ENCODE measurements at regions not wholly inside any gene's neighbourhood (a gene's known extent, or its start where the extent isn't known, plus 50 kb on each side); places are given as distances from the start of the nearest gene placed in this dataset.

DNA sequence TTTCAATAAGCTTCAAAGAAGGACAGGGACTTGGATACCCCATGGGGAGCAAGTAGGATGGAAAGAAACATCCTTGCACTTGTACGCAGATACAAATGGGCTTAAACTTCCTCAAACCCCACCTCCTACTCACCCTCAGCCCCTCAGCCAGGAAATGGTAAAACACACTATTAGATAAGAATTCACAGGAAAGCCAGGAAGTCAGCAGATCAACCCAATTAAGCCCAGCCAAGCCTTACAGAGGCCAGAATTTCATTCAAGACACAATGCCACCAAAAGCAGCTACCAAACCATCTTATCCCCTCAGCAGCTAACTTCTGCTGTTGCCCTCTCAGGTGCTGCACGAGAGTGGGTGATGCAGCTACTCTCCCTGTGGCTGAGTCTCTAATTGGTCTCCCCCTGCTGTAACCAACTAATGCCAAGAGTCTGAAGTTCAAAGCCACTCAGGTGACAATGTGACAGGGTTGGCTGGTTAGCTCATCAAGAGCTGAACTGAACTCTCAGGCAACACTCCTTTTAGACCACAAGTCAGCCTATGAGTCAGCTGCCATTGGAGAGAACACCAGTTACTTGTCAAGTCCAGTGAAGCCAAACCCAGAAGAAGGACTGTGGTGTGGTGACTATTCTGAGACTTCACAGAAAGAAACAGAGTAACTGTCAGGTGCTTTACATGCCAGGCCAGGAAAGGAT, 201.9 kb downstream of the ZNF608 start:
- Mint-ChIP-seq H3K27ac (no peak overlapping the region), H3K27me3 (ENCODE audit: low read depth) (no peaks in the 10 kb centered on the region), H3K4me1 (no peaks in the 10 kb centered on the region)

DNA sequence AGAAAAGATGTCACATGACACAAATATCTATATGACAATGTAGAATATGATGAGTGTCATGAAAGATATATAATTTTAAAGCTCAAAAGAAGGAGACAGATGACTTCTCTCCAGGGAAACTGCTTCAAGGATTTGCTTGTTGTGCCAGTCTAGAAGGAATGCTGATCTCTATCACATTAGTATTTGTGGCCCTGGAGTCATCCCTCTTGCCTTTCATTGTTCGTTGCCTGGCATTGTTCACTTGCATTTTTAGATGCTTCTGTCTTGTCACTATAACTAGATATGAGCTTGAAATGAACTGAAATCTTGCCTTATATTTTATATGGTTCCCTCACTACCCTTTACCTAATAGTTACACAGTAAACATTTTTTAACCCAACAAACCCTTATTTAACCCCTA, 207.5 kb downstream of the ZNF608 start:
- Mint-ChIP-seq H3K4me1 (peaks cover 2% of the 10 kb centered on the region), H3K4me3 (no peak overlapping the region), H3K36me3 (no peaks in the 10 kb centered on the region), H3K27me3 (ENCODE audit: low read depth) (no peaks in the 10 kb centered on the region), H3K9me3 (no peaks in the 10 kb centered on the region), H3K27ac (no peak overlapping the region)
- TF ChIP-seq, protein P1, sequence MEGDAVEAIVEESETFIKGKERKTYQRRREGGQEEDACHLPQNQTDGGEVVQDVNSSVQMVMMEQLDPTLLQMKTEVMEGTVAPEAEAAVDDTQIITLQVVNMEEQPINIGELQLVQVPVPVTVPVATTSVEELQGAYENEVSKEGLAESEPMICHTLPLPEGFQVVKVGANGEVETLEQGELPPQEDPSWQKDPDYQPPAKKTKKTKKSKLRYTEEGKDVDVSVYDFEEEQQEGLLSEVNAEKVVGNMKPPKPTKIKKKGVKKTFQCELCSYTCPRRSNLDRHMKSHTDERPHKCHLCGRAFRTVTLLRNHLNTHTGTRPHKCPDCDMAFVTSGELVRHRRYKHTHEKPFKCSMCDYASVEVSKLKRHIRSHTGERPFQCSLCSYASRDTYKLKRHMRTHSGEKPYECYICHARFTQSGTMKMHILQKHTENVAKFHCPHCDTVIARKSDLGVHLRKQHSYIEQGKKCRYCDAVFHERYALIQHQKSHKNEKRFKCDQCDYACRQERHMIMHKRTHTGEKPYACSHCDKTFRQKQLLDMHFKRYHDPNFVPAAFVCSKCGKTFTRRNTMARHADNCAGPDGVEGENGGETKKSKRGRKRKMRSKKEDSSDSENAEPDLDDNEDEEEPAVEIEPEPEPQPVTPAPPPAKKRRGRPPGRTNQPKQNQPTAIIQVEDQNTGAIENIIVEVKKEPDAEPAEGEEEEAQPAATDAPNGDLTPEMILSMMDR (IDR thresholded peaks at IDR 0.05; ENCODE audit: unreplicated experiment), result no peak
- no peak for DNase-seq (ENCODE audit: low spot score in 2 of 2, unreplicated experiment in 2 of 2)

More for the DNA sequence above, 201.9 kb downstream of the ZNF608 start:
- Mint-ChIP-seq H3K9me3 (no peaks in the 10 kb centered on the region), H3K36me3 (no peaks in the 10 kb centered on the region), H3K4me3 (no peak overlapping the region)
- DNase-seq (ENCODE audit: low spot score in 2 of 2, unreplicated experiment in 2 of 2), result no peak
- TF ChIP-seq, protein P1 (IDR thresholded peaks at IDR 0.05; ENCODE audit: unreplicated experiment), result no peak

DNA sequence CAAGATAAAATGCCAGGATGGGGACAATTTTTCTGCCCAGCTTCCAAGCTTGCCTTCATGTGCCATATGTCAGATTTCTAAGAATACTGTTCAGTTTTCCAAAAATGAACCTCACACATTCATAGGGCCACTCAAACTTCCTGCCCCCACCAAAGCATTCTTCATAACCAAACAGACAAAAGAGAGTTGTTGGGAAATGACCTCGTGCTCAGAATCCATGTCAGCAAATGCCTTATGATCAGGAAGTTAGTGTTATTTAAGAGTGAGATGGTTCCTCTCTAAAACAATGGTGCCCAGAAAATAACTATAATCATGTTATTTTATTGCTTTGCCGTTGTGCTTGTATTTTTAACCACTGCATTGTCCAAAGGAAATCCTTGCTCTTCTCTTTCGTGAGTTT, 208.2 kb downstream of the ZNF608 start:
- Mint-ChIP-seq H3K4me3 (no peak overlapping the region), H3K4me1 (peaks cover 2% of the 10 kb centered on the region), H3K9me3 (peaks cover 7% of the 10 kb centered on the region), H3K27me3 (ENCODE audit: low read depth) (no peaks in the 10 kb centered on the region), H3K36me3 (no peaks in the 10 kb centered on the region), H3K27ac (no peak overlapping the region)
- no peak for DNase-seq (ENCODE audit: low spot score in 2 of 2, unreplicated experiment in 2 of 2)
- TF ChIP-seq, protein P1 (IDR thresholded peaks at IDR 0.05; ENCODE audit: unreplicated experiment), result no peak

DNA sequence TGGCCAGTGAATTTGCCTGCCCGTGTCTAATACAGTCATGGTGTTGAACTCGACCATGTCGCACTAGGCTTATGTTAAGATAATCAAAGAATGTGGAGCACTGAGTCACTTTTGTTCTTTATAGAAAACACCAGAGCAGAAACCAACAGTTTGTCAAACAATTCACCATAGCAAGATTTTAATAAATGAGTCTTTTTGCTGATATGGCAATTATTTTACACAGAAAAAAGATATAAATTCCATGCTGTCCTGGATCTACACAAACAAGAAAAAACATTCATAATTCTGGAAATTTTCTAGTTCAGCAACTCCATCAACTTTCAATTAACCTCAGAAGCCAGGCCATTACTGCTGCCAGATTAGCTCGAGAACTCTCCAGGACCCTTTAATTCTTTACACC, 208.9 kb downstream of the ZNF608 start:
- TF ChIP-seq, protein P1 (IDR thresholded peaks at IDR 0.05; ENCODE audit: unreplicated experiment), result no peak
- no peaks in the 10 kb centered on the region for H3K36me3 Mint-ChIP-seq
- DNase-seq (ENCODE audit: low spot score in 2 of 2, unreplicated experiment in 2 of 2), result no peak
- H3K4me3 Mint-ChIP-seq, result no peak overlapping the region
- peaks cover 2% of the 10 kb centered on the region for H3K4me1 Mint-ChIP-seq
- H3K27me3 Mint-ChIP-seq (ENCODE audit: low read depth), result no peaks in the 10 kb centered on the region
- no peak overlapping the region for H3K27ac Mint-ChIP-seq
- peaks cover 10% of the 10 kb centered on the region for H3K9me3 Mint-ChIP-seq

DNA sequence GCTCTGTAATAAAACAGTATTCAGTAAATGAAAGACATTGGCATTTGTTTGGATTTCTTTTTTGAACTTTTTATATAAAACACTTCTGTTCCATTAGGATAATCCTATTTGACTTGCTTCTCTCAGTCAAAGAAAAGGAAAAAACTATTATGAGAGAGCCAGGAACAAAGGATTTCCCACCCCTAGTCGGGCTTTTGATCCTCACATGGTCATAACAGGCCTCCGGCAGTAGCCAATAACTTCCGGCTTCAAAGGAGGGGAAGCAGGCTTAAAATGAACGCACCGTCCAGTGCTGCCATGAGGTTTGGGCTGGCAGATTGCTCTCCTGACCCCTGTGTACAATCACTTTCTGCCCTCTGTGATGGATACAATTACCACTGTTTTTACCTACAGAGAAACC, 209.3 kb downstream of the ZNF608 start:
- TF ChIP-seq, protein P1 (IDR thresholded peaks at IDR 0.05; ENCODE audit: unreplicated experiment), result no peak
- no peak for DNase-seq (ENCODE audit: low spot score in 2 of 2, unreplicated experiment in 2 of 2)
- Mint-ChIP-seq H3K27me3 (ENCODE audit: low read depth) (no peaks in the 10 kb centered on the region), H3K9me3 (peaks cover 10% of the 10 kb centered on the region), H3K4me3 (no peak overlapping the region), H3K4me1 (peaks cover 2% of the 10 kb centered on the region), H3K36me3 (no peaks in the 10 kb centered on the region), H3K27ac (no peak overlapping the region)
